AG04450 (cell line): ENCODE measurements at regions not wholly inside any gene's neighbourhood (a gene's known extent, or its start where the extent isn't known, plus 50 kb on each side); places are given as distances from the start of the nearest gene placed in this dataset.

ENCODE experiments used
- CTCF ChIA-PET: fragments of 300-600, 350-600 bp; formaldehyde crosslinking; extraction: SDS; loops from one replicate; lab custom pipeline; 2022; ENCODE audit warnings: antibody characterized with exemption, inconsistent platforms; lab: Charles Lee
- POLR2A ChIA-PET: fragments of 350-600 bp; formaldehyde crosslinking; extraction: SDS; loops from one replicate; lab custom pipeline; 2021; ENCODE audit warnings: antibody characterized with exemption, inconsistent platforms; lab: Yijun Ruan, JAX
- DNase-seq: peaks from one replicate; pipeline ENCODE4 v3.0.0-alpha.2; 2011; ENCODE audit warnings: low read depth, low spot score
- H3K27ac ChIP-seq: one replicate; pipeline ENCODE4 v1.5.1; 2012; ENCODE audit warnings: low read depth, low read length, control low read depth
- H3K27me3 ChIP-seq: one replicate; pipeline ENCODE4 v1.6.0; 2012; ENCODE audit warnings: low read length; ENCODE audit not compliant: control insufficient read depth, insufficient read depth
- H3K4me3 ChIP-seq: 2 replicates; pipeline ENCODE4 v1.5.1; 2011; ENCODE audit warnings: mild to moderate bottlenecking, low read depth, low read length, control low read depth
- H3K9me3 ChIP-seq: 2 replicates; pipeline ENCODE4 v1.5.1; 2012; ENCODE audit warnings: low read length; ENCODE audit not compliant: control insufficient read depth, insufficient read depth
- CTCF ChIP-seq: IDR thresholded peaks from 2 replicates; pipeline ENCODE4 v1.5.1; 2011; ENCODE audit warnings: low read depth, low read length, control low read depth, inconsistent platforms

GRCh38 chr16:65910291-65910690 lies 456.2 kb upstream of the CDH5 start:
- DNase-seq: no peak
- no peak for TF ChIP-seq CTCF
- Histone ChIP-seq H3K9me3 (no peaks in the 10 kb centered on the region), H3K27me3 (peaks cover 11% of the 10 kb centered on the region), H3K27ac (no peak overlapping the region), H3K4me3 (no peak overlapping the region)
- CTCF ChIA-PET: no interaction called here
- POLR2A ChIA-PET: no interaction called here

- no peak for TF ChIP-seq CTCF
- DNase-seq: no peak
- CTCF ChIA-PET: no interaction called here
Observed at GRCh38 chr16:65909310-65910050, 457.0 kb upstream of the CDH5 start.

GRCh38 chr16:65908568-65908967 lies 457.9 kb upstream of the CDH5 start:
- Histone ChIP-seq H3K27me3 (peaks cover 15% of the 10 kb centered on the region), H3K4me3 (no peak overlapping the region), H3K27ac (no peak overlapping the region), H3K9me3 (no peaks in the 10 kb centered on the region)
- ChIA-PET POLR2A (no interaction called here), CTCF (no interaction called here)
- no peak for DNase-seq
- TF ChIP-seq CTCF: no peak

More at GRCh38 chr16:65909310-65910050, 457.0 kb upstream of the CDH5 start:
- POLR2A ChIA-PET: no interaction called here
- no peaks in the 10 kb centered on the region for H3K9me3 ChIP-seq
- H3K27me3 ChIP-seq: peaks cover 14% of the 10 kb centered on the region
- H3K27ac ChIP-seq: no peak overlapping the region
- H3K4me3 ChIP-seq: no peak overlapping the region

GRCh38 chr16:65905331-65905730 lies 461.2 kb upstream of the CDH5 start:
- TF ChIP-seq CTCF: no peak
- Histone ChIP-seq H3K4me3 (no peak overlapping the region), H3K27me3 (peaks cover 22% of the 10 kb centered on the region), H3K27ac (no peak overlapping the region), H3K9me3 (no peaks in the 10 kb centered on the region)
- ChIA-PET POLR2A (no interaction called here), CTCF (no interaction called here)
- DNase-seq: no peak

GRCh38 chr16:65896448-65897153 lies 469.9 kb upstream of the CDH5 start:
- DNase-seq: no peak
- Histone ChIP-seq H3K4me3 (no peak overlapping the region), H3K9me3 (no peaks in the 10 kb centered on the region), H3K27ac (no peak overlapping the region), H3K27me3 (peaks cover 7% of the 10 kb centered on the region)
- CTCF ChIA-PET: no interaction called here
- TF ChIP-seq CTCF: no peak
- POLR2A ChIA-PET: no interaction called here
